A549 (cell line): ENCODE measurements at regions not wholly inside any gene's neighbourhood (a gene's known extent, or its start where the extent isn't known, plus 50 kb on each side); places are given as distances from the start of the nearest gene placed in this dataset.

Experiments
- BHLHE40 ChIP-seq: IDR thresholded peaks from 2 replicates; pipeline ENCODE4 v1.6.1; 2012; ENCODE audit warnings: low read depth, low read length, inconsistent platforms
- CTCF ChIP-seq: fragments of >200 bp; sonication (Bioruptor Twin); formaldehyde crosslinking; IDR thresholded peaks from 3 replicates; pipeline ENCODE4 v1.5.1; 2016
- EP300 ChIP-seq, 2 experiments: fragments of >200 bp; sonication (Bioruptor Twin); formaldehyde crosslinking; IDR thresholded peaks; 2 replicates in 1 of 2; 3 replicates in 1 of 2; pipeline ENCODE4 v1.6.1; 2016 to 2017
- JUN ChIP-seq, 2 experiments: fragments of >200 bp; sonication (Bioruptor Twin); formaldehyde crosslinking; IDR thresholded peaks; 2 replicates in 1 of 2; 3 replicates in 1 of 2; pipeline ENCODE4 v1.6.1; 2016 to 2017
- KDM5A ChIP-seq: fragments of 200-600 bp; sonication (generic); IDR thresholded peaks from 2 replicates; pipeline ENCODE4 v1.6.1; 2016; ENCODE audit warnings: antibody characterized with exemption, mild to moderate bottlenecking
- MAFK ChIP-seq: fragments of 450-650 bp; IDR thresholded peaks from 2 replicates; pipeline ENCODE4 v1.6.1; 2014; ENCODE audit not compliant: partially characterized antibody
- RFX5 ChIP-seq: fragments of 450-650 bp; IDR thresholded peaks from 2 replicates; pipeline ENCODE4 v1.7.1; 2014; ENCODE audit warnings: antibody characterized with exemption, mild to moderate bottlenecking, moderate library complexity
- USF2 ChIP-seq: fragments of 450-650 bp; IDR thresholded peaks from 2 replicates; pipeline ENCODE4 v1.6.1; 2014; ENCODE audit warnings: antibody characterized with exemption
- ZNF302 ChIP-seq: fragments of 250-450 bp; sonication (Bioruptor Pico); IDR thresholded peaks from 2 replicates; pipeline ENCODE4 v1.9.0; 2021; ENCODE audit warnings: inconsistent platforms, mild to moderate bottlenecking, moderate library complexity
- TF ChIP-seq, protein P1 (sequence below): fragments of 150-350 bp; IDR thresholded peaks from 2 replicates; pipeline ENCODE4 v1.6.1; 2014; ENCODE audit warnings: low read depth, mild to moderate bottlenecking, low read length

DNA sequence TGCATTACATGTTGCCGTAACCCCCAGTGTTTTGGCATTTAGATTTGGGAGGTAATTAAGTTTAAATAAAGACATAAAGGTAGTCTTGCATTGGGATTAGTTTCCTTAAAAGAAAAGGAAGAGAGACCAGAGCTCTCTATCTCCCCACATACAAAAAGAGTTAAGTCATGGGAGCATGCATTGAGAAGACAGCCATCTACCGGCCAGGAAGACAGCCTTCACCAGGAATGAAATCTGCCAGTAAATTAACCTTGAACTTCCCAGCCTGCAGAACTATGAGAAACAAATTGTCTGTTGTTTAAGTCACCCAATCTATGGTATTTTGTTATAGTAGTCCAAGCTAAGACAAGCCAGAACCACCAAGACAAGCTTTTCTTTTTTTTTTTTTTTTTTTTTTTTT, 567.0 kb upstream of the CDH18 start:
- TF ChIP-seq EP300 (IDR thresholded peaks at IDR 0.05) = no peak
- no peak for TF ChIP-seq CTCF
- TF ChIP-seq KDM5A = no peak
- TF ChIP-seq ZNF302 (CRISPR knock-in tag) = no peak
- TF ChIP-seq, protein P1, sequence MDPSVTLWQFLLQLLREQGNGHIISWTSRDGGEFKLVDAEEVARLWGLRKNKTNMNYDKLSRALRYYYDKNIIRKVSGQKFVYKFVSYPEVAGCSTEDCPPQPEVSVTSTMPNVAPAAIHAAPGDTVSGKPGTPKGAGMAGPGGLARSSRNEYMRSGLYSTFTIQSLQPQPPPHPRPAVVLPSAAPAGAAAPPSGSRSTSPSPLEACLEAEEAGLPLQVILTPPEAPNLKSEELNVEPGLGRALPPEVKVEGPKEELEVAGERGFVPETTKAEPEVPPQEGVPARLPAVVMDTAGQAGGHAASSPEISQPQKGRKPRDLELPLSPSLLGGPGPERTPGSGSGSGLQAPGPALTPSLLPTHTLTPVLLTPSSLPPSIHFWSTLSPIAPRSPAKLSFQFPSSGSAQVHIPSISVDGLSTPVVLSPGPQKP = no peak
- no peak for TF ChIP-seq RFX5
- no peak for TF ChIP-seq MAFK
- TF ChIP-seq JUN (IDR thresholded peaks at IDR 0.05) = no peak
- TF ChIP-seq BHLHE40 = no peak
- no peak for TF ChIP-seq USF2
